AG10803 (cell line): ENCODE measurements at regions not wholly inside any gene's neighbourhood (a gene's known extent, or its start where the extent isn't known, plus 50 kb on each side); places are given as distances from the start of the nearest gene placed in this dataset.

Experiments used
- DNase-seq: peaks from one replicate; pipeline ENCODE4 v3.0.0; 2010; ENCODE audit warnings: low read depth
- H3K4me3 ChIP-seq: 2 replicates; pipeline ENCODE4 v1.5.1; 2011; ENCODE audit warnings: mild to moderate bottlenecking, low read length, control low read depth
- TF ChIP-seq, protein P1 (sequence below): conservative IDR thresholded peaks from 2 replicates; pipeline ENCODE4 v1.5.1; 2011; ENCODE audit warnings: mild to moderate bottlenecking, low read length, control low read depth, inconsistent platforms

- TF ChIP-seq, protein P1, sequence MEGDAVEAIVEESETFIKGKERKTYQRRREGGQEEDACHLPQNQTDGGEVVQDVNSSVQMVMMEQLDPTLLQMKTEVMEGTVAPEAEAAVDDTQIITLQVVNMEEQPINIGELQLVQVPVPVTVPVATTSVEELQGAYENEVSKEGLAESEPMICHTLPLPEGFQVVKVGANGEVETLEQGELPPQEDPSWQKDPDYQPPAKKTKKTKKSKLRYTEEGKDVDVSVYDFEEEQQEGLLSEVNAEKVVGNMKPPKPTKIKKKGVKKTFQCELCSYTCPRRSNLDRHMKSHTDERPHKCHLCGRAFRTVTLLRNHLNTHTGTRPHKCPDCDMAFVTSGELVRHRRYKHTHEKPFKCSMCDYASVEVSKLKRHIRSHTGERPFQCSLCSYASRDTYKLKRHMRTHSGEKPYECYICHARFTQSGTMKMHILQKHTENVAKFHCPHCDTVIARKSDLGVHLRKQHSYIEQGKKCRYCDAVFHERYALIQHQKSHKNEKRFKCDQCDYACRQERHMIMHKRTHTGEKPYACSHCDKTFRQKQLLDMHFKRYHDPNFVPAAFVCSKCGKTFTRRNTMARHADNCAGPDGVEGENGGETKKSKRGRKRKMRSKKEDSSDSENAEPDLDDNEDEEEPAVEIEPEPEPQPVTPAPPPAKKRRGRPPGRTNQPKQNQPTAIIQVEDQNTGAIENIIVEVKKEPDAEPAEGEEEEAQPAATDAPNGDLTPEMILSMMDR, result no peak
- DNase-seq, result no peak
- no peak overlapping the region for H3K4me3 ChIP-seq
Observed at GRCh38 chr6:105881608-105882007, 204.5 kb upstream of the PRDM1 start.

DNA sequence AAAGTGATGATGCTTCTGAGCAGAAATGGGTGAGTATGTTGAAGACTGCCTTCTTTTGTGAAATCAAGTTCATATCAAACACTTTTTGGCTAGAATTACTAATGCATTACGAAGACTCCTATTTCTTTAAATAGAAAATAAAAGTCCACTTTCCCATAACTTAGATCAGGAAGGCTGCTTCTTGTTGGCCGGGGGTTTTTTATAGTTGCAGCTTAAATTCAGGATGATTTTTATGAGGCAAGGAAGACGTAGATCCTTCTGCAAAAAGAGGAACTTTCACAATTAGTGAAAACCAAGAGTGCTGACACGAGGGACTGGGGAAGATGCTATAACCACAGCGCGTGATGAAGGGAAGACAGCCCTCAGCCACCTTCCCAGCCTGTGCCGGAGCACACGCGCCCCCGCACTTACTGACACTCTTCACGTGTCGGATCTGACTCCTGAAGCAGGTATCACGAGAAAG lies 206.1 kb upstream of the PRDM1 start:
- TF ChIP-seq, protein P1, result no peak
- H3K4me3 ChIP-seq, result no peak overlapping the region

GRCh38 chr6:105879146-105879545 lies 207.0 kb upstream of the PRDM1 start:
- H3K4me3 ChIP-seq, result no peak overlapping the region
- TF ChIP-seq, protein P1, result no peak
- DNase-seq, result no peak

More for the DNA sequence above, 206.1 kb upstream of the PRDM1 start:
- no peak for DNase-seq

DNA sequence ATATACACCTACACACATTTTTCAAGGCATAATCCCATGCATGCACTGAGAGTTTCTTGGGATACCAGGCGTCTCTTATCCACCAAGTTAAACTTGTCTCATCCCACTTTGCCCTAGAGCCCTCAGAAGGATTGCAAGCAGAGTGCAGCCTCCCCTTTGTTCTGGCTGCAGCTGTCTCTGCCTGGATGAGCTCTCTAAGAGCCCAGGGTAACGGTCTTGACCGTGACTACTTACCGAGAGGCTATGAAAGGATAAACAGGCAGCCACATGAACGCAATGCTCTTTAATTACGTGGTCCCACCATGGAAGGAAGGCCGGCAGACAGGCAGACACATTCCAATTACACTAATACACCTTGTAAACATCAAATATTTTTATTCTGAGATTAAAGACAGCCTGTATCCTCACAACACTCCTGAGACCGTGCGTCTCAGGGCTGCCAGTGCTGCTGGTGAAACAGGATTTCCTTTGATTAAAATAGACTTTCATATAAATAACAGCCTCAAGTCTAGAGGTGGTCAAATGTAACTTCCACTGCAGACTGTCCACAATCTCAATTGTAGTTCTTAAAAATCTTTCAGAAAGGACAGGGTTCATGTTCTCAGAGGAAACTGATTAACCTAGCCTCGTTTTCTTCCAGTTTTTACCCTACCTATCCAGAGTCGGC lies 210.0 kb upstream of the PRDM1 start:
- TF ChIP-seq, protein P1, result no peak
- no peak for DNase-seq
- H3K4me3 ChIP-seq, result no peak overlapping the region

DNA sequence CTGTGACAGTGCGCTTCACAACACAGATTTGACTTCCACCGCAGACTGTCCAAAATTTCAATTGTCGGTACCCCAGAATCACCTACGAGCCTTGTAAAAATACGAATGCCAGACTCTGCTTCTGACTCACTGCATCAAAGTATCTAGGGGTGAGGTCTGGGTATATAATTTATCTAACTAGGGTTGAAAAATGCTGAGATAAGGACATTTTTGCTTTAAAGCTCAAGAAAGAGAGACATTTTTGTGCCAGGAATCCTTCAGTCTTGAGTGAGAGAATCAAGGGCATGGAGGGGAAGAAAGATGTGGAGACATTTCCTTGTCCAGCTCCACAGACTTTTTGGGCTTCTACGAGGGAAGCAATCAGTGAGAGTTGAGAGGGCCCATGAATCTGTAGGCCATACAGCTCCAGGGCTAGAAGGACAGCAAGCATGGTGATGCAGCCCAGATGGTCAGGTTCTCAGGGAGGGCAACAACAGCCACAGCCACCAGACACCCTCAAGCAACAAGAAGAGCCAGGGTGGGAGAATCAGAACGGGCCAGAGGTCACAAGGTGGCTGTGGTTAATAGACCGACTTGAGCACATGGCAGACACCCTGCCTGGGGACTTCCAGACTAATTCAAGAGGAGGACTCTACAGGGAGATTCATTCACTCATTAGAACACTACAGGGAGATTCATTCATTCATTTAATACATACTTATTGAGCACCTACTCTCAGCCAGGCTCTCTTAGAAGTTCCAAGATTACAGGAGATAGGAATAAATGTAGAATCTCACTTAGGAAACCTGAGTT lies 211.1 kb upstream of the PRDM1 start:
- no peak overlapping the region for H3K4me3 ChIP-seq
- no peak for DNase-seq
- TF ChIP-seq, protein P1, result no peak

DNA sequence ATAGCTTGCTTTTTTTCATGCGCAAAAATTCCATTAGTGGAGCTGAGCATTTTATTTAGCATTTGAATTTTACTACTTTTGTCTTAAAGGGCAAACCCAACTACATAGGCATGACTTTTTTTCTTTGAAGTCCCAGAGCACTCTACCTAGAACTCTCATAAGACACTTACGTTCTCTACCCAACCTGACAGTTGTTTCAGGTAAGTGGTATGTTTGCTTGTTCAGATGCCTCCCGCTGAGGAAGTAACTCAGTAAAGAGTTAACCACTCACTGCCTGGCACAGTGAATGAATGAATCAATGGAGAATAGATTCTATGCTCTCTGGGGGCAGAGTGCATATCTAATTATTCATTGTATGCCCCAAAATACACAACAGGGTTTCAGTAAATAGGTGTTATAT lies 212.3 kb upstream of the PRDM1 start:
- H3K4me3 ChIP-seq, result no peak overlapping the region
- no peak for DNase-seq
- TF ChIP-seq, protein P1, result no peak

DNA sequence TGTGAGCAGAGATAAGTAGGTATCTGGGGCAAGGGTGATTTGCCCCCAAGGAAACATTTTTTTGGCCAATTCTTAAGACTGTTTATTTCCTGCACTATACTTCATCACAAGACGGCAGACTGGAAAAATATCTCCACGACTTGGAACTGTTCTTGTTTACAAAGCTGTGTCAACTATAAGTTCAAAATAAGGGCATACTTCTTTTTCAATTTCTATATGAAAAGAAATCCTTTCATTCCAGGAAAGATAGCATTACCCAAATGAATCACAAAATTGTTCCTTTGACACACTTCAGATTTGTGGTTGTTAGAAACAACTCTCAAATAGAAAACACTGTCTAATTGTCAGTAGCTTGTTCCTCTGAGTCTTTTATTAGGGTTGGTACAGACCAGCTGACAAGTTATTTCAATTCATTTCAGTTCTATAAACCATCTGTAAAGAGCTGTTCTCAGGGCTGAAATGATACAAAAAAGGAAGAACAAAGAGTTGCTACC lies 212.9 kb upstream of the PRDM1 start:
- no peak overlapping the region for H3K4me3 ChIP-seq
- TF ChIP-seq, protein P1, result no peak

More for the DNA sequence above, 212.9 kb upstream of the PRDM1 start:
- DNase-seq, result no peak
